ENCODE measurements at regions not wholly inside any gene's neighbourhood (a gene's known extent, or its start where the extent isn't known, plus 50 kb on each side); places are given as distances from the start of the nearest gene placed in this dataset.

- FAIRE-seq = no peak
- Histone ChIP-seq H3K18ac (ENCODE audit: extremely low read depth, low read length) (no peak overlapping the region), H3K4me2 (ENCODE audit: insufficient read depth in 1 of 2, low read depth in 2 of 2, low read length in 2 of 2) (no peak overlapping the region), H4K5ac (ENCODE audit: insufficient read length, low read depth, low read length) (no peak overlapping the region), H2BK12ac (ENCODE audit: low read depth, low read length) (no peak overlapping the region), H2AK5ac (ENCODE audit: low read depth, low read length) (no peak overlapping the region), H3K56ac (replicated peaks; ENCODE audit: insufficient read length, low read depth, low read length) (no peak overlapping the region), H3K36me3 (ENCODE audit: control insufficient read depth in 2 of 4, insufficient read depth in 4 of 4, low read length in 3 of 4) (no peaks in the 10 kb centered on the region), H2BK15ac (ENCODE audit: low read length) (no peak overlapping the region), H4K20me1 (replicated peaks in 1 of 2; ENCODE audit: control insufficient read depth in 1 of 2, insufficient read depth in 2 of 2, low read length in 2 of 2) (no peaks in the 10 kb centered on the region), H3K4me1 (replicated peaks in 1 of 4; ENCODE audit: control insufficient read depth in 3 of 4, insufficient read depth in 4 of 4, low read length in 3 of 4) (no peaks in the 10 kb centered on the region), H3K9me3 (ENCODE audit: insufficient read depth in 2 of 2, low read depth in 1 of 2, low read length in 1 of 2) (no peaks in the 10 kb centered on the region), H3K9ac (replicated peaks in 1 of 4; ENCODE audit: extremely low read depth in 1 of 4, low read depth in 3 of 4, low read length in 3 of 4) (no peak overlapping the region), H3K79me2 (ENCODE audit: control insufficient read depth in 1 of 2, insufficient read depth in 2 of 2, low read length in 2 of 2) (no peaks in the 10 kb centered on the region), H3K27ac (ENCODE audit: low read depth, low read length) (no peak overlapping the region), H4K91ac (replicated peaks; ENCODE audit: insufficient read length, low read length) (no peak overlapping the region), H3K4me3 (ENCODE audit: extremely low read depth in 1 of 4, insufficient read depth in 2 of 4, low read depth in 3 of 4, low read length in 4 of 4) (no peak overlapping the region), H2BK20ac (ENCODE audit: low read length) (no peak overlapping the region), H3K79me1 (ENCODE audit: low read depth, low read length) (no peaks in the 10 kb centered on the region), H2AFZ (ENCODE audit: low read length) (no peak overlapping the region), H3K4ac (replicated peaks; ENCODE audit: insufficient read length, low read depth, low read length) (no peak overlapping the region), H3K23me2 (ENCODE audit: low read depth, low read length) (no peaks in the 10 kb centered on the region), H3K27me3 (replicated peaks in 1 of 4; ENCODE audit: control insufficient read depth in 3 of 4, extremely low read depth in 1 of 4, insufficient read depth in 3 of 4, low read length in 3 of 4) (no peaks in the 10 kb centered on the region), H2BK5ac (ENCODE audit: low read depth, low read length) (no peak overlapping the region), H2BK120ac (replicated peaks; ENCODE audit: low read depth, low read length) (no peak overlapping the region), H3K14ac (ENCODE audit: insufficient read length) (no peak overlapping the region), H3K23ac (ENCODE audit: insufficient read length) (no peak overlapping the region), H4K8ac (ENCODE audit: extremely low read depth, insufficient read depth, low read length) (no peak overlapping the region)
- ChIA-PET POLR2A (ENCODE audit: partially characterized antibody) (no interaction called here), CTCF (ENCODE audit: partially characterized antibody) (interaction anchor here (1.3 kb wide), 1 partner anchor 48 kb away, joined by 4 read pairs; no protein-coding TSS in a partner anchor)
- DNase-seq (ENCODE audit: low read depth in 1 of 2, low spot score in 2 of 2) = no peak
- 100% methylated on average over 2 of the region's 2 CpGs; no CpG with 5 or more reads in 1 of the 2 experiments for WGBS, 2 experiments (ENCODE audit: extremely low coverage in 1 of 2, insufficient coverage in 1 of 2, insufficient read length in 1 of 2, insufficient replicate concordance in 2 of 2, low coverage in 1 of 2, low lambda C conversion rate in 2 of 2, missing lambda C conversion rate in 1 of 2)
- TF ChIP-seq NANOG (IDR thresholded peaks at IDR 0.05; ENCODE audit: insufficient read depth, low read depth, low read length, poor library complexity, severe bottlenecking) (no peak), GABPA (IDR thresholded peaks at IDR 0.05; ENCODE audit: borderline replicate concordance, insufficient read depth, low read length) (no peak), CTBP2 (IDR thresholded peaks at IDR 0.05; ENCODE audit: borderline replicate concordance, insufficient read depth, insufficient read length, low read length) (no peak), TCF12 (IDR thresholded peaks at IDR 0.05; ENCODE audit: low read depth, low read length) (no peak), NRF1 (IDR thresholded peaks at IDR 0.05; ENCODE audit: low read depth, low read length) (no peak), JUN (IDR thresholded peaks at IDR 0.05; ENCODE audit: low read depth, low read length) (no peak), E2F6 (IDR thresholded peaks at IDR 0.05) (no peak), KDM1A (IDR thresholded peaks at IDR 0.05; ENCODE audit: borderline replicate concordance, low read length) (no peak), RBBP5 (IDR thresholded peaks at IDR 0.05; ENCODE audit: borderline replicate concordance, low read depth, low read length) (no peak), CHD2 (IDR thresholded peaks at IDR 0.05; ENCODE audit: low read length) (no peak), TBP (IDR thresholded peaks at IDR 0.05; ENCODE audit: low read depth, low read length) (no peak), TAF7 (optimal IDR thresholded peaks at IDR 0.05; ENCODE audit: borderline replicate concordance, low read depth, low read length) (no peak), SUZ12 (IDR thresholded peaks at IDR 0.05; ENCODE audit: low read length) (no peak)
Observed at GRCh38 chr11:112715056-112715455, 246.2 kb upstream of the NCAM1 start.

Measured in H1 (cell line).